ENCODE measurements at regions not wholly inside any gene's neighbourhood (a gene's known extent, or its start where the extent isn't known, plus 50 kb on each side); places are given as distances from the start of the nearest gene placed in this dataset.

DNA sequence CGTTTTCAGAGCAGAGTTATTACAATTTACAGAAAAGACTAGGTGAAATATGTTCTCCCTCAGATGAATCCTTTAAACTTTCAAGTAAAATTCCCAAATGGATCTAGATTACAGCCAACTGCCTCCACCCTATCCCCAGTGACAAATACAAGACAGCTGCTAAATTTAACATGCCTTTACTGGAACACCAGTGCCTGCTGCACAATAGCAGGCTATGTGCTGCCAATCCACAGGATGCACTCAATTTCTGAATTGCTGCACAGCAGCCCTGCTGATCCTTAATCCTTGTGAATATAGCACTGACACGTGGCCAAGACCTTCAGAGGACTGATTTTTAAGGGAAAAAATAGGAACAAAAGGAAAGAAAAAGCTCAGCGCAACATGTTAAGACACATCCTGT lies 128.9 kb downstream of the CCER1 start:
- TF ChIP-seq, protein P1, sequence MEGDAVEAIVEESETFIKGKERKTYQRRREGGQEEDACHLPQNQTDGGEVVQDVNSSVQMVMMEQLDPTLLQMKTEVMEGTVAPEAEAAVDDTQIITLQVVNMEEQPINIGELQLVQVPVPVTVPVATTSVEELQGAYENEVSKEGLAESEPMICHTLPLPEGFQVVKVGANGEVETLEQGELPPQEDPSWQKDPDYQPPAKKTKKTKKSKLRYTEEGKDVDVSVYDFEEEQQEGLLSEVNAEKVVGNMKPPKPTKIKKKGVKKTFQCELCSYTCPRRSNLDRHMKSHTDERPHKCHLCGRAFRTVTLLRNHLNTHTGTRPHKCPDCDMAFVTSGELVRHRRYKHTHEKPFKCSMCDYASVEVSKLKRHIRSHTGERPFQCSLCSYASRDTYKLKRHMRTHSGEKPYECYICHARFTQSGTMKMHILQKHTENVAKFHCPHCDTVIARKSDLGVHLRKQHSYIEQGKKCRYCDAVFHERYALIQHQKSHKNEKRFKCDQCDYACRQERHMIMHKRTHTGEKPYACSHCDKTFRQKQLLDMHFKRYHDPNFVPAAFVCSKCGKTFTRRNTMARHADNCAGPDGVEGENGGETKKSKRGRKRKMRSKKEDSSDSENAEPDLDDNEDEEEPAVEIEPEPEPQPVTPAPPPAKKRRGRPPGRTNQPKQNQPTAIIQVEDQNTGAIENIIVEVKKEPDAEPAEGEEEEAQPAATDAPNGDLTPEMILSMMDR (IDR thresholded peaks at IDR 0.05): no peak
- ATAC-seq (ENCODE audit: insufficient number of reproducible peaks, low FRiP score, low read depth): no peak

DNA sequence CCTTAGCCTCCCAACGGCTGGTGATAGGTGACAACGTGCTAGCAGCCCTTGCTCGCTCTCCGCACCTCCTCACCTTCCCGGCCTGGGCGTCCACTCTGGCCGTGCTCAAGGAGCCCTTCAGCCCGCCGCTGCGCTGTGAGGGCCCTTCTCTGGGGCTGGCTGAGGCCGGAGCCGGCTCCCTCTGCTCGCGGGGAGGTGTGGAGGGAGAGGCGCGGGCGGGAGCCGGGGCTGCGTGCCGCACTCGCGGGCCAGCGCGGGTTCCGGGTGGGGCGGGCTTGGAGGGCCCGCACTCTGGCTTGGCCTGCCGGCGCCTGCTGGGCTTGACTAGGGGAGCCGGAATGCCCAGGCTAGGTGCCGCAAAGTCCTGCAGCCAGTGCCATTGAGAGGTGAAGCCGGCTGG lies 131.1 kb downstream of the CCER1 start:
- DNase-seq (ENCODE audit: low spot score) (no peak), ATAC-seq (ENCODE audit: insufficient number of reproducible peaks, low FRiP score, low read depth) (no peak)
- Histone ChIP-seq H3K36me3 (no peaks in the 10 kb centered on the region), H3K27ac (no peak overlapping the region), H3K9me3 (no peaks in the 10 kb centered on the region), H3K4me1 (ENCODE audit: control insufficient read depth in 1 of 2, low read depth in 2 of 2) (no peaks in the 10 kb centered on the region), H3K4me3 (no peak overlapping the region), H3K27me3 (replicated peaks; ENCODE audit: insufficient read depth) (no peaks in the 10 kb centered on the region)
- TF ChIP-seq, protein P1 (IDR thresholded peaks at IDR 0.05): no peak

More for the DNA sequence above, 128.9 kb downstream of the CCER1 start:
- Histone ChIP-seq H3K4me3 (no peak overlapping the region), H3K36me3 (no peaks in the 10 kb centered on the region), H3K9me3 (no peaks in the 10 kb centered on the region), H3K27ac (no peak overlapping the region), H3K27me3 (replicated peaks; ENCODE audit: insufficient read depth) (no peaks in the 10 kb centered on the region), H3K4me1 (ENCODE audit: control insufficient read depth in 1 of 2, low read depth in 2 of 2) (no peaks in the 10 kb centered on the region)
- no peak for DNase-seq (ENCODE audit: low spot score)

DNA sequence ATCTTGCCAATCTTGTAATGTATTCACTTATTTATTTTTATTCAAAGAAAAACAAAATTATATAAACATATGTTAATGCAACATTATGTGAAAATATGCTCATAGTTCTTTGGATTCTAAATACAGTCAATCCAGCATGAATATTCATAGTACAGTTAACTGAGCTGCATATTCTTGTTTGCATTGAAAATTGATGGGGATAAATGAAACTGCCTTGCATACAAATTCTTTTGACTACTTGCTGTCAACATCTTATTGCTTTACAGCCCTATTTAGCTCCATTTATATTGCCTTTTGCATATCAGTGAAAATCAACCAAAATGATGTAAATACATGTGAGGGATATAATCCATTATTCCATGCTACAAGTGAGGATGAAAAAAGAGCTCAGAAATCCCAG lies 135.3 kb downstream of the CCER1 start:
- Histone ChIP-seq H3K4me1 (ENCODE audit: control insufficient read depth in 1 of 2, low read depth in 2 of 2) (no peaks in the 10 kb centered on the region), H3K27me3 (replicated peaks; ENCODE audit: insufficient read depth) (no peaks in the 10 kb centered on the region), H3K4me3 (no peak overlapping the region), H3K36me3 (no peaks in the 10 kb centered on the region), H3K9me3 (no peaks in the 10 kb centered on the region), H3K27ac (no peak overlapping the region)
- TF ChIP-seq, protein P1 (IDR thresholded peaks at IDR 0.05): no peak
- DNase-seq (ENCODE audit: low spot score) (no peak), ATAC-seq (ENCODE audit: insufficient number of reproducible peaks, low FRiP score, low read depth) (no peak)

DNA sequence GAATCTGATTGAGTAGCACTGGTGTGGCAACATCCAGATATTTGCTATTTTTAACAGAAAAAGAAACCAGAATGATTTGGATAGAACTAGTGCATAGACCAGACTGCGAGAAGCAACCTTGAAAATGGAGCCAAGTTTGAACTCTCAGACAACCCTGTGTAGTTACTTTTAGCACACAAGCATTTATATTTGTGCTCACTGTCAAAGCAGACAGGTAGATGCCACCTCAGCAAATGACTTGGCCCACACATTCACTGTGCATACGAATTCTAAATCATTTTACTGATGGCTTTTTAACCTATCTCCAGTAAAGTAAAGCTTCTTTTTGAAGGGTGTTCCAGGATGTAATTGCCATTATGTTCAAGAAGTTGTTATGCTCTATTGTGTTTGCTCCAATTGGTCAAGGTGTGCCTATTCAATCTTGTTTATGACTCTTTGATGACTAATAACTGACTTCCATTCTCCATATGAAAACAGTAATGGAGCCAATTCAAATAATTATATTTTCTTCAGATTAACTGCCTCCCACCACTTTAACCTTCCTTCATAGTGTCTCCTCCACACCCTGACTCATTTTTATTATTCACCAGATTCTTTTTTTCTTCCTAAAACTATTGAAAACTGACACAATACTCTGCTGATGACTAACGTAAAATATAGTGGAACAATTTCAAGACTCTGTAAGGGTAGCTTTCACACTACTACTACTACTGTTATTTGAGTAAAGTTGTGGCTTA lies 138.5 kb downstream of the CCER1 start:
- Histone ChIP-seq H3K4me3 (no peak overlapping the region), H3K36me3 (no peaks in the 10 kb centered on the region), H3K27ac (no peak overlapping the region), H3K4me1 (ENCODE audit: control insufficient read depth in 1 of 2, low read depth in 2 of 2) (no peaks in the 10 kb centered on the region), H3K9me3 (no peaks in the 10 kb centered on the region), H3K27me3 (replicated peaks; ENCODE audit: insufficient read depth) (no peaks in the 10 kb centered on the region)
- DNase-seq (ENCODE audit: low spot score) (no peak), ATAC-seq (ENCODE audit: insufficient number of reproducible peaks, low FRiP score, low read depth) (no peak)
- TF ChIP-seq, protein P1 (IDR thresholded peaks at IDR 0.05): no peak

DNA sequence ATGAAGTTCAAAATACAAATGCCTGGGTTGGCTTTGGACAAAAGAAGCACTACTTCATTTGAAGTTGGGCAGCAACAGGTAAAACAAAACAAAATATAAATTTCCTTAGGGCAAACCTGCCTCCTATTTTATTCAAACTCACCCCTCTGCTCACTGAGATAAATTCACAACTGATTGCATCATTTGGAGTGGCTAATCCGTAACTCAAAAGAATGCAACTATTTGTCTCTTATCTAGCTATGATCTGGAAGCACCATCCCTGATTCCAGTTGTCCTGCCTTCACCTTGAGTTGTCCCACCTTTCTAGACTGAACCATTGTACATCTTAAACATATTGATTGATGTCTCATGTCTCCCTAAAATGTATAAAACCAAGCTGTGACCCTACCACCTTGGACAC lies 145.0 kb downstream of the CCER1 start:
- TF ChIP-seq, protein P1 (IDR thresholded peaks at IDR 0.05): no peak
- Histone ChIP-seq H3K27ac (no peak overlapping the region), H3K4me3 (no peak overlapping the region), H3K9me3 (no peaks in the 10 kb centered on the region), H3K4me1 (ENCODE audit: control insufficient read depth in 1 of 2, low read depth in 2 of 2) (no peaks in the 10 kb centered on the region), H3K36me3 (no peaks in the 10 kb centered on the region), H3K27me3 (replicated peaks; ENCODE audit: insufficient read depth) (no peaks in the 10 kb centered on the region)
- ATAC-seq (ENCODE audit: insufficient number of reproducible peaks, low FRiP score, low read depth) (no peak), DNase-seq (ENCODE audit: low spot score) (no peak)
